Activated CD4-positive, alpha-beta T cell treated with anti-CD3 and anti-CD28 coated beads, Interleukin-2, amount 10 ng/mL, durations not matched to agents 24 days and 14 days (primary cell): ENCODE measurements at regions not wholly inside any gene's neighbourhood (a gene's known extent, or its start where the extent isn't known, plus 50 kb on each side); places are given as distances from the start of the nearest gene placed in this dataset.
"Not testable (repeated sequence)": the region's sequence is repeated elsewhere in the genome, so short reads cannot be mapped to it uniquely, and the experiment has no call there.

Experiments used
- DNase-seq: peaks from one replicate; pipeline ENCODE4 v3.0.0; 2022
- H3K27ac Mint-ChIP-seq: one replicate; pipeline ENCODE4 v1.8.0; 2022; ENCODE audit warnings: mild to moderate bottlenecking, mixed read lengths
- H3K27me3 Mint-ChIP-seq: one replicate; pipeline ENCODE4 v1.8.0; 2022; ENCODE audit warnings: mixed read lengths
- H3K36me3 Mint-ChIP-seq: one replicate; pipeline ENCODE4 v1.8.0; 2022; ENCODE audit warnings: low read depth, mild to moderate bottlenecking, mixed read lengths
- H3K4me1 Mint-ChIP-seq: one replicate; pipeline ENCODE4 v1.8.0; 2021; ENCODE audit warnings: mixed read lengths
- H3K4me3 Mint-ChIP-seq: one replicate; pipeline ENCODE4 v1.8.0; 2022; ENCODE audit warnings: mild to moderate bottlenecking, moderate library complexity, mixed read lengths
- H3K9me3 Mint-ChIP-seq: one replicate; pipeline ENCODE4 v1.8.0; 2021; ENCODE audit warnings: mixed read lengths
- intact Hi-C: fragments of 100-400 bp; cut with micrococcal nuclease; formaldehyde crosslinking; loops from one replicate; pipeline ENCODE4 v1.15.1; 2023

DNA sequence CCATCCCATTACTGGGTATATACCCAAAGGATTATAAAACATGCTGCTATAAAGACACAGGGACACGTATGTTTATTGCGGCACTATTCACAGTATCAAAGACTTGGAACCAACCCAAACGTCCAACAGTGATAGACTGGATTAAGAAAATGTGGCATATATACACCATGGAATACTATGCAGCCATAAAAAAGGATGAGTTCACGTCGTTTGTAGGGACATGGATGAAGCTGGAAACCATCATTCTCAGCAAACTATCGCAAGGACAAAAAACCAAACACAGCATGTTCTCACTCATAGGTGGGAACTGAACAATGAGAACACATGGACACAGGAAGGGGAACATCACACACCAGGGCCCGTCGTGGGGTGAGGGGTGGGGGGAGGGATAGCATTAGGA, 106.1 kb downstream of the CHD1L start:
- H3K4me3 Mint-ChIP-seq, intact Hi-C loops, H3K27ac Mint-ChIP-seq, H3K9me3 Mint-ChIP-seq, H3K4me1 Mint-ChIP-seq, H3K36me3 Mint-ChIP-seq, DNase-seq: not testable (repeated sequence)
- H3K27me3 Mint-ChIP-seq, result peaks cover 20% of the 10 kb centered on the region

DNA sequence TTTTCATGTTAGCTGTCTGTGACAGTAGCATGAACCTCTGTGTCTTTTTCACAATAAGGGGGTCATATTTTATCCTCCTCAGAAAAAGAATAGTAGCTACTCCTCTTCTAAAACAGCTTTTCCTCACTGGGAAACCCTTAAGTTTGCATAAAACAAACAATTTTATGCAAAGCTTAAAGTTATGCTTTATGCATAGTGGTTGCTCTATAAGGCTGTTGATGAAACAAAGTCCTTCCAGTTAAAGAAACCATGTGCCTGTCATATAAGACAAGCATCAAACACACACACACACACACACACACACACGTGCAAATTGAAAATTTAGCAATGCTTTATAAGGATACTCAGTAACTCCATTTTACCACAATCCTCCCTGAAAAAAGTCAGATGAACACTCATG, 107.0 kb downstream of the CHD1L start:
- Mint-ChIP-seq H3K27me3 (peaks cover 17% of the 10 kb centered on the region), H3K27ac (no peak overlapping the region), H3K36me3 (no peaks in the 10 kb centered on the region), H3K4me3 (no peak overlapping the region), H3K4me1 (no peaks in the 10 kb centered on the region), H3K9me3 (no peaks in the 10 kb centered on the region)
- no peak for DNase-seq
- intact Hi-C loops, result no loop called here

DNA sequence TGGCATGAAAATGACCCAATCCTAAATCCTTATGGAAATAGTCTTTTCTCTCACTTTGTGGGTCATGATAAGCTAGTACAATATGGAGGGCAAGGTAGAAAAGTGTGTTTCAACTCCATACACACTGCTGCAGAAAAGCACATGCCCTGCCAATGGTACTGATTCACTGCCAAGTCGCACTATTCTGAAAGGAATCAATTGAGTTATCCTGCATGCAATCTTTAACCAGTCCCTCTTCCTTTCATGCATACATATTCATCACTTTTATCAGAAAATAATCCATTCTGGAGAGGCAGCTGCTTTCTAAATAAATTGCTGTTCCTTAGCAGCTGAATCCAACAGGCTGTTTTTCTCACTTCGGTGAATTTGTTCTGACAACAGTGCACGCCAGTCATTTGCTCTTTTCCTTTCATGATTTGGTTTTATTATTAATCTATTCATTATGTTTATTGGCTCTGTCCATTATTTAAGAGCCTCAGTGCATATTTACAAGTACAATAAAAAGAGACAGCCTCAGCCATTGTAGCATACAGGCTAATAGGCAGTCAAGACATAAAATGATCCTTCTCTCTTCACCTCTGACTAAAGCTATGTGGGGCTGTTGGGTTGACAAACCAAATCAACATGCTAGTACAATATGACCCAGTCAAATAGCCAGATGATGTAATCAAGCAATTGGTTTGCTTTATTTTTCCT, 108.8 kb downstream of the CHD1L start:
- no peaks in the 10 kb centered on the region for H3K4me1 Mint-ChIP-seq
- no peaks in the 10 kb centered on the region for H3K9me3 Mint-ChIP-seq

DNA sequence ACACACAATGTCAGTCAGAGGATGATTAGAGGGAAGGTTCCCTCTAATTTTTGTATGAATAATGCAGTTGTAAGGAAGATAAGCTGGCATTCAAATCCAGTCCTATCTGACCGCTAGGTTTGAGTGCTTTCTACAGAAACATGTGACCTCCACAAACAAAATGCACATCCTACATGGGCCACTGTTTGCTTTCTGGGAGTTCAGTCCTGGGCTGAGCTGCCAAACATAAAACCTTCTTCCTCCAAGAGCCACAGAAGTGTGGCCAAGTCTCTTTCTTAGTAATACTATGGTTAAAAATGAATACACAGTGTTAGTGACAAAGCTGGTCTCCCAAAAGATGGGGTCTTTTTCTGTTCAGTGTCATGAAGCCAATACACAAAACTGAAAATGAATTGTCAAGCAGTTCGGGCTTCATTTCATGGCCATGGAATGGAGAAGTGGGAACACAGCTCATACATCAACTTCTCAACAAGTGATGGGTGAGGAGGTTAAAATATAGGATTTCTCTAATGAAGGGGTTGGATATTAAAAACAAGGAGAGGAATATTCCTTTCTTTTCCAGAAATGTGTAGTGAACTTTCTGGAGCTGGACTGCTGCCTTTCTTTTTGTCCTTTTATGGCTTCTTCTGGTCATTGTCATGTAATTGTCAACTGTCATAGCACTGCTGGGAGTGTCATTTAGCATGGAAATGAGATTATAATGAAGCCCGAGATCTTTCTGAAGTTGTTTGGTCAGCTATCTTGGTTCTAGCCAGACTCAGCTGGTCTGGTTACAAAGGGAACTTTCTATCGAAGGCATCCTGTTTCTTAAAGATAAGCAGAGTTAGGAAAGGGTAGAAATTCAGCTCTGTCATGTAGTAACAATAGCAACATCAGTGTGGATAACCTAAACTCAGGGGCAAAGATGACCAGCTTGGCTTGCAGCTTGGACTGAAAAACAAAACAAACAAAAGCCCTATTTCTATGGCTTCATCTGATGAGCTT, 135.1 kb downstream of the CHD1L start:
- Mint-ChIP-seq H3K36me3 (no peaks in the 10 kb centered on the region), H3K27ac (no peak overlapping the region), H3K9me3 (no peaks in the 10 kb centered on the region), H3K27me3 (peaks cover 4% of the 10 kb centered on the region), H3K4me3 (no peak overlapping the region), H3K4me1 (no peaks in the 10 kb centered on the region)
- DNase-seq, result no peak
- intact Hi-C loops, result no loop called here

More for the DNA sequence above, 108.8 kb downstream of the CHD1L start:
- intact Hi-C loops, result no loop called here
- Mint-ChIP-seq H3K4me3 (no peak overlapping the region), H3K27ac (no peak overlapping the region), H3K36me3 (no peaks in the 10 kb centered on the region), H3K27me3 (peaks cover 11% of the 10 kb centered on the region)
- DNase-seq, result no peak

DNA sequence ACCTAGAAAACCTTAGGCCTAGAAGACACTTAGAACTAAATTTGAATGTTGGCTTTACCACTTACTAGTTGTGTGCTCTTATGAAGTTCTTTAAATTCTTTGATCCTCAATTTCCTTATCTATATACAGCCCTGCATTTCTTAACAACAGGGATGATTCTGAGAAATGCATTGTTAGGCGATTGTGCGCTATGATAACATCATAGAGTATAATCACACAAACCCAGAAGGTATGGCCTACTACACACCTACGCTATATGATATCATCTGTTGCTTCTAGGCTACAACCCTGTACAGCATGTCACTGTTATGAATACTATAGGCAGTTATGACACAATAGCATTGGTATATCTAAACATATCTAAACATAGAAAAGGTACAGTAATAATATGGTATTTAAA, 137.4 kb downstream of the CHD1L start:
- intact Hi-C loops, result no loop called here
- H3K27me3 Mint-ChIP-seq, result peaks cover 4% of the 10 kb centered on the region
- H3K4me3 Mint-ChIP-seq, result no peak overlapping the region
- H3K36me3 Mint-ChIP-seq, result no peaks in the 10 kb centered on the region
- DNase-seq, result no peak
- no peaks in the 10 kb centered on the region for H3K4me1 Mint-ChIP-seq
- no peak overlapping the region for H3K27ac Mint-ChIP-seq
- H3K9me3 Mint-ChIP-seq, result no peaks in the 10 kb centered on the region

DNA sequence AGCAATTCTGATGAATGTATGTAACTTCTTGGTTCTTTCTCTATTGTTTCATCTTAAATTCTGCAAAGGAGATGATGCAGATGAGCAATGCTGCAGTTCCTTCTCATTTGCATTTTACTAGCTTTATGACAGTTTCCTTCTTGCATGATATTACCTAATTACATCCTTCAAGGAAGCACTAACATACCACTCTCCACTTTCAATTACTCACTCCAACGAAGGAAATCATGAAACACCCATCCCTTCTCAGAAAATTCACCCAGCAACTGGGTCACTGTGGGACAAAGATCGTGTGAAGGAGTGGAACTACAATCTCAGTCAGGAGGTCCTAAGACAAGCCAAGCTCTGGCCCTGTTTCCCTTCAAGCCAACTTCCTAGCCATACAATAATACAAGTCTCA, 142.3 kb downstream of the CHD1L start:
- intact Hi-C loops, result no loop called here
- no peak overlapping the region for H3K4me3 Mint-ChIP-seq
- no peak for DNase-seq
- peaks cover 17% of the 10 kb centered on the region for H3K27me3 Mint-ChIP-seq
- H3K36me3 Mint-ChIP-seq, result no peaks in the 10 kb centered on the region
- no peak overlapping the region for H3K27ac Mint-ChIP-seq
- H3K4me1 Mint-ChIP-seq, result no peaks in the 10 kb centered on the region
- no peaks in the 10 kb centered on the region for H3K9me3 Mint-ChIP-seq

DNA sequence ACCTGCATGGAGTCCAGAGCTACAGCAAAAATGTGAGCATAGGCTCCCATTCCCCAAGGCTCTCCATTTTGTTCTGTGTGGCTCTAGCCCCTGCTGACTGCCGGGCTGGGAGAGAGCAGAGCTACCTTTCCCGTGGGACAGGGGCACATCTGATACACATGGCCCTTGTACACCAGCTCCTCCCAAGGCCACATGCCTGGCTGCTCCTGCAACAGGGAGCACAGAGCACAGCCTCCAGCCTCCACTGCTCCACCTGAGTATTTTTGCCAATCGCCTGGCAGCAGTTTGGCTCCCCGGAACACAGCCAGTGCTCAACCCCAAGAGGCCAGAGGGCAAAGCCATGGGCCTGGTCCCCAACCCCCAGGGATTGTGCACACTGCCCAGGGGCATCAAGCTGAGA, 146.5 kb downstream of the CHD1L start:
- Mint-ChIP-seq H3K27me3 (peaks cover 19% of the 10 kb centered on the region), H3K36me3 (no peaks in the 10 kb centered on the region), H3K4me3 (no peak overlapping the region), H3K27ac (no peak overlapping the region), H3K9me3 (no peaks in the 10 kb centered on the region), H3K4me1 (no peaks in the 10 kb centered on the region)
- intact Hi-C loops, result no loop called here
- no peak for DNase-seq

DNA sequence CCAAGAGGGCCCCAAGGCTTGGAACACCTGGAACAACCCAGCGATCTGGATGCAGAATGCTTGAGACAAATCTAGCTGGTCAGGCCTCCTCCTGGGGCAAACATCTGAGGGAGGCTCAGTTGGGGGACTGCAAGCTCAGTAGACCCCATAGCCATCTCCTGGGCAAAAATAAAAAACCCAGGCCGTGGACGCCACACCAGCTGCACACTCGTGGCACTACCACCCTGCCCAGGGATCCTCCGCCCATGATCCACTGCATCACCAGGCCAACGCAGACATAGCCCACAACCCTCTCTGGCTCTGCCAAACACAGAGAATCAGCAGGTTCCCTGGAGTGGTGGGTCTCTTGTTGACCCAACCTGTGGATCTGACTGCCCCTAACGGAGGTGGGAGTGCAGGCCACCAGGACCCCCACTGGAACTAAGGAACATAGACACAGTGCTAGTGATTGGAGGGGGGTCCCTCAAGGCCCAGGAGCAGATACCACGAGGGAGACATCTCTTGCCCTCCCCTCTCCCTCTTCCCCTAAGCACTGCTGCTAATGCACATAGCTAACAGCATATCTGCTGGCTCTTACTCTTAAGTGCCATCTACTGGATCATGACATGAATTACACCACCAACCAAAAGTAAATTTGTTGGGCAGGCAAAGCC, 147.2 kb downstream of the CHD1L start:
- H3K27me3 Mint-ChIP-seq, result peaks cover 17% of the 10 kb centered on the region
- H3K9me3 Mint-ChIP-seq, result no peaks in the 10 kb centered on the region
- no peaks in the 10 kb centered on the region for H3K4me1 Mint-ChIP-seq
- H3K27ac Mint-ChIP-seq, result no peak overlapping the region
- DNase-seq, result peak; percentile 72
- intact Hi-C loops, result no loop called here
- H3K36me3 Mint-ChIP-seq, result no peaks in the 10 kb centered on the region
- no peak overlapping the region for H3K4me3 Mint-ChIP-seq

DNA sequence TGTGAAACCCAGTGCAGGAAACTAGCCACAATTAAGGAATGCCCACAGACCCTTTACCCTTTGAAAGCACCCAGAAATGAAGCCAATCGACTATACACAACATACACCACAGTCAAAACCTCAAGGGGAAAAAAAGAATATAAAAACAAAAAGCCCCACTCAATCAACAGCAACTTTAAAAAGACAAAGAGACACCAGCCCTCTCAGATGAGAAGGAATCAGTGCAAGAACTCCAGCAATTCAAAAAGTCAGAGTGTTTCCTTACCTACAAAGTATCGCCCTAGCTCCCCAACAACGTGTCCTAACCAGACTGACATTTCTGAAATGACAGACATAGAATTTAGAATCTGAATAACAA, 147.7 kb downstream of the CHD1L start:
- intact Hi-C loops, result no loop called here
- DNase-seq, result no peak
- Mint-ChIP-seq H3K4me3 (no peak overlapping the region), H3K27ac (no peak overlapping the region), H3K4me1 (no peaks in the 10 kb centered on the region), H3K9me3 (no peaks in the 10 kb centered on the region), H3K27me3 (peaks cover 17% of the 10 kb centered on the region), H3K36me3 (no peaks in the 10 kb centered on the region)

DNA sequence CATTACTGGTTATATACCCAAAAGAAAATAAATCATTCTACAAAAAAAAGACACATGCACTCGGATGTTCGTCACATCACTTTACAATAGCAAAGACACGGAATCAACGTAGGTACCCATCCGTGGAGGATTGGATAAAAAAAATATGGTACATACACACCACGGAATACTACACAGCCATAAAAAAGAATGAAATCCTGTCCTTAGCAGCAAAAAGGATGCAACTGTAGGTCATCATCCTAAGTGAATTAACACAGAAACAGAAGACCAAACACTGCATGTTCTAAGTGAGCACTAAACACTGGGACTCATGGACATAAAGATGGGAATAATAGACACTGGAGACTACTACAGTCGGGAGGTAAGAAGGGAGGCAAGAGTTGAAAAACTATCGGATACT, 148.6 kb downstream of the CHD1L start:
- Mint-ChIP-seq H3K4me1 (no peaks in the 10 kb centered on the region), H3K27me3 (peaks cover 15% of the 10 kb centered on the region), H3K27ac (no peak overlapping the region), H3K36me3 (no peaks in the 10 kb centered on the region), H3K4me3 (no peak overlapping the region), H3K9me3 (no peaks in the 10 kb centered on the region)
- intact Hi-C loops, result no loop called here
- no peak for DNase-seq

DNA sequence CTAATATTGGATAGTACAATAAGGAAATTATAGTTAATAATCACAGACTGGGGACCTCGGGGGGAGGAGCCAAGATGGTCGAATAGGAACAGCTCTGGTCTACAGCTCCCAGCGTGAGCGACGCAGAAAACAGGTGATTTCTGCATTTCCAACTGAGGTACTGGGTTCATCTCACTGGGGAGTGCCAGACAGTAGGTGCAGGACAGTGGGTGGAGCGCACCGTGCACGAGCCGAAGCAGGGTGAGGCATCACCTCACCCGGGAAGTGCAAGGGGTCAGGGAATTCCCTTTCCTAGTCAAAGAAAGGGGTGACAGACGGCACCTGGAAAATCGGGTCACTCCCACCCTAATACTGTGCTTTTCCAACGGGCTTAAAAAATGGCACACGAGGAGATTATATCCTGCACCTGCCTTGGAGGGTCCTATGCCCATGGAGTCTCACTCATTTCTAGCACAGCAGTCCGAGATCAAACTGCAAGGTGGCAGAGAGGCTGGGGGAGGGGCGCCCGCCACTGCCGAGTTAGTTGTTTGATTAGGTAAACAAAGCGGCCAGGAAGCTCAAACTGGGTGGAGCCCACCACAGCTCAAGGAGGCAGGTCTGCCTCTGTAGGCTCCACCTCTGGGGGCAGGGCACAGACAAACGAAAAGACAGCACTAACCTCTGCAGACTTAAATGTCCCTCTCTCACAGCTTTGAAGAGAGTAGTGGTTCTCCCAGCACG, 138.8 kb upstream of the BCL9 start:
- H3K36me3 Mint-ChIP-seq, H3K4me1 Mint-ChIP-seq, intact Hi-C loops, DNase-seq, H3K27ac Mint-ChIP-seq, H3K4me3 Mint-ChIP-seq: not testable (repeated sequence)
- peaks cover 20% of the 10 kb centered on the region for H3K9me3 Mint-ChIP-seq
- H3K27me3 Mint-ChIP-seq, result peaks cover 15% of the 10 kb centered on the region

DNA sequence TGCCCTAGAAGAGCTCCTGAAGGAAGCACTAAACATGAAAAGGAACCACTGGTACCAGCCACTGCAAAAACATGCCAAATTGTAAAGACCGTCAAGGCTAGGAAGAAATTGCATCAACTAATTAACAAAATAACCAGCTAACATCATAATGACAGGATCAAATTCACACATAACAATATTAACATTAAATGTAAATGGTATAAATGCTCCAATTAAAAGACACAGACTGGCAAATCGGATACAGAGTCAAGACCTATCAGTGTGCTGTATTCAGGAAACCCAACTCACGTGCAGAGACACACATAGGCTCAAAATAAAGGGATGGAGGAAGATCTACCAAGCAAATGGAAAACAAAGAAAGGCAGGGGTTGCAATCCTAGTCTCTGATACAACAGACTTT, 137.0 kb upstream of the BCL9 start:
- intact Hi-C loops, result not testable (repeated sequence)

DNA sequence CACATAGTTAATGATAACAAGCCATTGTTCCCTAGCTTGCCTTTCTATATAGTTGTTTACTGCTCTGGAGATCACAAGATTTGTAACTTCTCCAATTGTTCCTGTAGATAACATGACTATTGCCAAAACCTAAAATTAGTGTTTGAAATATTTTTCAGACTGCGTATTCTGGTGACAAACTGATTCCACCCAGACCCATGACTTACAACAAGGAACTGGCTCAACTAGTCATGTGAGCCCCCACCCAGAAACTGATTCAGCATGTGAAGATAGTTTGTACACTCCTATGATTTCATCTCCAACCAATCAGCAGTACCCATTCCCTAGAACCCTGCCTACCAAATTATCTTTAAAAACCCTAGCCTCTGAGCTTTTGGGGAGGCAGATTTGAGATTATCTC, 131.4 kb upstream of the BCL9 start:
- Mint-ChIP-seq H3K27ac (no peak overlapping the region), H3K27me3 (peaks cover 5% of the 10 kb centered on the region), H3K4me1 (no peaks in the 10 kb centered on the region), H3K36me3 (no peaks in the 10 kb centered on the region), H3K9me3 (peaks cover 5% of the 10 kb centered on the region), H3K4me3 (no peak overlapping the region)
- DNase-seq, result no peak
- intact Hi-C loops, result no loop called here

More for the DNA sequence above, 137.0 kb upstream of the BCL9 start:
- H3K4me1 Mint-ChIP-seq, DNase-seq, H3K4me3 Mint-ChIP-seq, H3K27ac Mint-ChIP-seq, H3K27me3 Mint-ChIP-seq, H3K36me3 Mint-ChIP-seq: not testable (repeated sequence)
- peaks cover 22% of the 10 kb centered on the region for H3K9me3 Mint-ChIP-seq
